Astrocyte of the cerebellum (primary cell): ENCODE measurements at regions not wholly inside any gene's neighbourhood (a gene's known extent, or its start where the extent isn't known, plus 50 kb on each side); places are given as distances from the start of the nearest gene placed in this dataset.

Experiments
- DNase-seq: peaks from one replicate; pipeline ENCODE4 v3.0.0-alpha.2; 2011; ENCODE audit warnings: low read depth
- H3K4me3 ChIP-seq: 2 replicates; pipeline ENCODE4 v1.5.1; 2011; ENCODE audit warnings: mild to moderate bottlenecking, low read depth, low read length, moderate library complexity
- in situ Hi-C: cut with HindIII; loops from 2 replicates; pipeline ENCODE4 v1.10.0; 2017; ENCODE audit warnings: low sequenced_read_pairs
- TF ChIP-seq, protein P1 (sequence below): IDR thresholded peaks from 2 replicates; pipeline ENCODE4 v1.5.1; 2012; ENCODE audit warnings: low read length, low read depth, moderate library complexity, mild to moderate bottlenecking; ENCODE audit errors: missing control alignments

DNA sequence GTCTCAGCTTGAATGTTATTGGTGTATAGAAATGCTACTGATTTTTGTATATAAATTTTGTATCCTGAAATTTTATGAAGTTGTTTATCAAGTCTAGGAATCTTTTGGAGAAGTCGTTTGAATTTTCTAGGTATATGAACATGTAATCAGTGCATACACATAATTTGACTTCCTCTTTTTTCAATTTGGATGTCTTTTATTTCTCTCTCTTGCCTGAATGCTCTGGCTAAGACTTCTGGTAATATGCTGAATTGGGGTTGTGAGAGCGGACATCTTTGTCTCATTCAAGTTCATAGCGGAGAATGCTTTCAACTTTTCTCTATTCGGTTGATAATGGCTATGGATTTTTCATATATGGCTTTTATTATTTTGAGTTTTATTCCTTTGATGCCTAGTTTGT, 100.9 kb upstream of the MCTP2 start:
- TF ChIP-seq, protein P1, sequence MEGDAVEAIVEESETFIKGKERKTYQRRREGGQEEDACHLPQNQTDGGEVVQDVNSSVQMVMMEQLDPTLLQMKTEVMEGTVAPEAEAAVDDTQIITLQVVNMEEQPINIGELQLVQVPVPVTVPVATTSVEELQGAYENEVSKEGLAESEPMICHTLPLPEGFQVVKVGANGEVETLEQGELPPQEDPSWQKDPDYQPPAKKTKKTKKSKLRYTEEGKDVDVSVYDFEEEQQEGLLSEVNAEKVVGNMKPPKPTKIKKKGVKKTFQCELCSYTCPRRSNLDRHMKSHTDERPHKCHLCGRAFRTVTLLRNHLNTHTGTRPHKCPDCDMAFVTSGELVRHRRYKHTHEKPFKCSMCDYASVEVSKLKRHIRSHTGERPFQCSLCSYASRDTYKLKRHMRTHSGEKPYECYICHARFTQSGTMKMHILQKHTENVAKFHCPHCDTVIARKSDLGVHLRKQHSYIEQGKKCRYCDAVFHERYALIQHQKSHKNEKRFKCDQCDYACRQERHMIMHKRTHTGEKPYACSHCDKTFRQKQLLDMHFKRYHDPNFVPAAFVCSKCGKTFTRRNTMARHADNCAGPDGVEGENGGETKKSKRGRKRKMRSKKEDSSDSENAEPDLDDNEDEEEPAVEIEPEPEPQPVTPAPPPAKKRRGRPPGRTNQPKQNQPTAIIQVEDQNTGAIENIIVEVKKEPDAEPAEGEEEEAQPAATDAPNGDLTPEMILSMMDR, result no peak
- DNase-seq, result no peak
- in situ Hi-C loops, result no loop called here
- H3K4me3 ChIP-seq, result no peak overlapping the region

DNA sequence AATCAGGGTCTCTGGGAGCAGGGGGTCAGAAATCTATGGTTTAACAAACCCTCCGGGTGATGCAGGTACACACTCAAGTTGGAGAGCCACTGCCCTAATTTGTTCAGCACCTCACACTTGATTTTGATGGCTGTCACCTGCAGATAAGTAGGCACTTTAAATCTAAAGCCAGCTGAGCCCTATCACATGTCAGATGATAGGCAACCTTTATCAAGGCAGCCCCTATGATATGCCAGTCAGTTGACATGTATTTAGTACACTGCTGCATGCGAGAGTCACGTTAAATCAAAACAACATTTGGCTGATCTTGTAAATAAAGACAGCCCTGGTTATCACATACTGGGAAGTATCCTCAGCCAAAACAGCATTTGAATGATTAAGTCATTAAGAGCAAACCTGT, 104.4 kb upstream of the MCTP2 start:
- in situ Hi-C loops, result no loop called here
- TF ChIP-seq, protein P1, result no peak
- H3K4me3 ChIP-seq, result no peak overlapping the region
- DNase-seq, result no peak

DNA sequence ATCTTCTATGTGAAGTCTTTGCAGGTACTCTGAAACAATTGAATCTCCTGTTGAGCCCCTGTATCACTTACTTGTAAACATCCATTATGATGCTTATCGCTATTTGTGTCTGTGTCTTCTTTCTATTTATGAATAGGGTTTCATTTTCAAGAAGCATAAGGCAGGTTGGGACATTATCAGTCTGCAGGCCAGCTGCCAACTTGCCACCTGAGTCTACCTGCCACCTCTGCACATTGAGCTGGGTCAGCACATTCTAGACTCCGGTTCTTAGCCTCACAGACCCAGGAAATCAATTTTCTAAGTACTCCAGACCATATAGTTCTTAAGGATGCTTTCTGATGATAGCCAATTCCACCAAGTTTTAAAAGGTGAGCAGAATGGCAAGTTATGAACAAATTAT, 105.7 kb upstream of the MCTP2 start:
- no peak overlapping the region for H3K4me3 ChIP-seq
- no peak for DNase-seq
- in situ Hi-C loops, result no loop called here
- TF ChIP-seq, protein P1, result no peak

DNA sequence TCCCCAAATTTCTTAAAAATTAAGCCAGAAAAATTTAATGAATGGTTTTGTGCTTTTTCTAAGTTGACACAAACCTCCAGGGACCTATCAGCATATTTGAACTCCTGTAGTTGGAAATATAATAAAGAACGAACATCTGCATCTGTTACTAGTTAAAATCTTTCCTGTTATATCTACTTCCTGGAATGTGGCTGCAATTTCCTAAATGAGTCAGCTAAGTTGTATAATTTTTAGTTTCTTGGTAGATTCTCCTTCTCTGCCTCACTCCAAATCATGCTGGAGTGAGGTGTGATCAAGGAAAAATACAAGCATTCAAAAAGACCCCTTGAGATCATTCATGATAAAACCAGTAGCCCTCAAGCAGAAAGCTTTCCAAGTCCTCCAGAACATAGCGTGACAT, 106.2 kb upstream of the MCTP2 start:
- no peak for DNase-seq
- H3K4me3 ChIP-seq, result no peak overlapping the region
- in situ Hi-C loops, result no loop called here
- TF ChIP-seq, protein P1, result no peak

DNA sequence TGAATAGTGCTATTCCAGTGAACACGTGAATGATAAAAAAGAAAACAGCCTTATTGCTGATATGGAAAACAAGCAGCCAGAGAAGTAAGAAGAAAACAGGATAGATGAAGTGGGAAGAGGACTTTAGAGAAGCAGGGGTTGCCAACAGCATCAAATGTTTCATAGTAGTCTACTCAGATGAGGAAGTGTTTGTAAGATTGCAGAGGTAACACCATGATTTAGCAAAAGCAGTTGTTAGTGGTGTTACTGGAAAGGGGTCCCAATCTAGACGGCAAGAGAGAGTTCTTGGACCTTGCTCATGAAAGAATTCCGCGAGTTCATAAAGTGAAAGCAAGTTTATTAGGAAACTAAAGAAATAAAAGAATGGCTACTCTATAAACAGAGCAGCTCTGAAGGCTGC, 108.8 kb upstream of the MCTP2 start:
- H3K4me3 ChIP-seq, result no peak overlapping the region
- TF ChIP-seq, protein P1, result no peak
- in situ Hi-C loops, result no loop called here
- DNase-seq, result no peak

DNA sequence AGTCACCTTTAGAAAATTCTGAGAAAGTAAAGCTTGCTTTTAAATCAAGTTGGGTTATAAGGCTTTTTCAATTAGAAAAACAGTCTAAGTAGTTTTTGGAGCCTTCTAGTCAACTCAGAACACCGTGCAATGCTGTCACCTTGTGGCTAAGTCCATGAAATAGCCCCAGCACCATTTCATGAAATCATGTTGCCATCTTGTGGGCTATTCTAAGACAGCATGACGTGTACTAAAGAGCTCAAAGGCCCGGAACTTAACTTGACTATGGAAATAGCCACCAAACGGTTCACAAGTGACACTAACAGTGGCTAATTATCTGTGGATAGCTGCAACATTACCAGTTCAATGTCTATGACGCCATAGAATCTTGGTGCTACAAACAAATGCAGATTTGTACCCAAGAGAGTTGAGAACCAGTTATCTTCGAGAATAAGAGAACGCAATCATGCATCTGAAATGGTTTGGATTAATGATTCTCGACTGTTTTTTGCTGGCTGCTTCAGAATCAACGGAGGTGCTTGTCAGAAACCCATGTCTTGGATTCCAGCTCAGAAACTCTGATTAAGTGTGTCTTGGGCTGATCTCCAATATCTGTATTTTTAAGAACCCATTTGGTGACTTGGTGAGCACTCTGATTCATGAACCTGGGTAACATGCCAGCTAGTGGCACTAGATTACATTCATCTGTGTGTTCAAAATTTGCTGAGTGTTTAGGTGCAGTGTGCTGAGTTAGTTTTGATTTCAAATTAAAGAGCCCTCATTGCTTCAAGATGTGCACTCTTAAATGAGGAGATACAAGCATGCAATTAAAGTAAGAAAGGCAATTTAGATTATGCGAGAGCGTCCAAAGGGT, 111.2 kb upstream of the MCTP2 start:
- TF ChIP-seq, protein P1, result peak; percentile 97
- DNase-seq, result peak; percentile 86

More for the DNA sequence above, 111.2 kb upstream of the MCTP2 start:
- no peak overlapping the region for H3K4me3 ChIP-seq
- in situ Hi-C loops, result loop anchor here (5.0 kb wide), 1 partner anchor 123 kb away; no protein-coding TSS in a partner anchor
